ENCODE measurements at regions not wholly inside any gene's neighbourhood (a gene's known extent, or its start where the extent isn't known, plus 50 kb on each side); places are given as distances from the start of the nearest gene placed in this dataset.

DNA sequence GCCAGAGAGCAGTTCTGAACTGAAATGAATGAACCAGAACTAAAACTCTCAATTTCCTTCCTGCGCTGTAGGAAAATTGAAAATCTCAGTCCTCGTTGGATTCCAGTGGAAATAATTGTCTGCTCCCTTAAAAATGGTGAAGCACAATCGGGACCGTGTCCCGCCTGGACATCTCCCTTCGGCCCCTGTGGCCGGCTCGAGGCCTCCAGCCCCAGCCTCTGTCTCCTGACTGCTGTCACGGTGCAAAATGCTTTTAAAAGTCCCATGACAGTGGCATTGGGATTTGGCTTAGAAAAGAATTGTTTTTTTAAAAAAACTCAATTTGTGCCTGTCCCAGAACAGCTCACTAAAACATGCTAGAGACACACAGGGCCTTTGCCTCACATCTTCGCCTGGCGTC is 142.5 kb downstream of the ZNF664 start:
- Histone ChIP-seq H2AFZ (ENCODE audit: insufficient read depth, low read depth, low read length, poor library complexity, severe bottlenecking) (no peak overlapping the region), H3K4me3 (ENCODE audit: control extremely low read depth in 1 of 5, extremely low read depth in 1 of 5, insufficient read depth in 1 of 5, low read depth in 2 of 5, low read length in 4 of 5) (no peak overlapping the region), H3K9ac (ENCODE audit: low read length) (no peak overlapping the region), H3K79me2 (ENCODE audit: control insufficient read depth, insufficient read depth, low read length) (no peaks in the 10 kb centered on the region), H3K27ac (ENCODE audit: low read length in 2 of 2) (no peak overlapping the region), H4K20me1 (ENCODE audit: control insufficient read depth, insufficient read depth, low read length, poor library complexity, severe bottlenecking) (no peaks in the 10 kb centered on the region), H3K4me1 (ENCODE audit: control insufficient read depth in 2 of 2, insufficient read depth in 2 of 2, low read length in 2 of 2) (no peaks in the 10 kb centered on the region), H3K36me3 (replicated peaks in 1 of 2; ENCODE audit: control extremely low read depth in 1 of 2, control insufficient read depth in 1 of 2, extremely low read depth in 1 of 2, insufficient read depth in 2 of 2, low read length in 1 of 2) (no peaks in the 10 kb centered on the region), H3K9me3 (ENCODE audit: control extremely low read depth in 1 of 3, control insufficient read depth in 2 of 3, insufficient read depth in 1 of 3, low read length in 2 of 3) (peaks cover 0 to 12% (median 0%) of the 10 kb centered on the region in 3 donors), H3K4me2 (replicated peaks; ENCODE audit: low read depth, low read length, poor library complexity, severe bottlenecking) (no peak overlapping the region), H3K27me3 (replicated peaks in 1 of 4; ENCODE audit: control extremely low read depth in 1 of 4, control insufficient read depth in 3 of 4, insufficient read depth in 4 of 4, low read length in 3 of 4) (no peaks in the 10 kb centered on the region)
- WGBS (ENCODE audit: insufficient coverage): 88% methylated on average over 10 of the region's 11 CpGs
- DNase-seq: no peak
- TF ChIP-seq, protein P1, sequence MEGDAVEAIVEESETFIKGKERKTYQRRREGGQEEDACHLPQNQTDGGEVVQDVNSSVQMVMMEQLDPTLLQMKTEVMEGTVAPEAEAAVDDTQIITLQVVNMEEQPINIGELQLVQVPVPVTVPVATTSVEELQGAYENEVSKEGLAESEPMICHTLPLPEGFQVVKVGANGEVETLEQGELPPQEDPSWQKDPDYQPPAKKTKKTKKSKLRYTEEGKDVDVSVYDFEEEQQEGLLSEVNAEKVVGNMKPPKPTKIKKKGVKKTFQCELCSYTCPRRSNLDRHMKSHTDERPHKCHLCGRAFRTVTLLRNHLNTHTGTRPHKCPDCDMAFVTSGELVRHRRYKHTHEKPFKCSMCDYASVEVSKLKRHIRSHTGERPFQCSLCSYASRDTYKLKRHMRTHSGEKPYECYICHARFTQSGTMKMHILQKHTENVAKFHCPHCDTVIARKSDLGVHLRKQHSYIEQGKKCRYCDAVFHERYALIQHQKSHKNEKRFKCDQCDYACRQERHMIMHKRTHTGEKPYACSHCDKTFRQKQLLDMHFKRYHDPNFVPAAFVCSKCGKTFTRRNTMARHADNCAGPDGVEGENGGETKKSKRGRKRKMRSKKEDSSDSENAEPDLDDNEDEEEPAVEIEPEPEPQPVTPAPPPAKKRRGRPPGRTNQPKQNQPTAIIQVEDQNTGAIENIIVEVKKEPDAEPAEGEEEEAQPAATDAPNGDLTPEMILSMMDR (IDR thresholded peaks at IDR 0.05): no peak
- TF ChIP-seq EZH2 (IDR thresholded peaks at IDR 0.05; ENCODE audit: borderline replicate concordance, insufficient read depth, low read depth, low read length, poor library complexity, severe bottlenecking): no peak
- H3K27me3 Mint-ChIP-seq: peaks cover 3% of the 10 kb centered on the region
- H3K4me1 Mint-ChIP-seq: no peaks in the 10 kb centered on the region
- ChIA-PET CTCF (no interaction called here), POLR2A (no interaction called here)
- H3K9me3 Mint-ChIP-seq (ENCODE audit: insufficient read depth): no peaks in the 10 kb centered on the region
- intact Hi-C loops (cut with micrococcal nuclease): no loop called here
- no peak overlapping the region for H3K27ac Mint-ChIP-seq
- no peak for ATAC-seq (ENCODE audit: low read depth)
- H3K4me3 Mint-ChIP-seq: no peak overlapping the region

DNA sequence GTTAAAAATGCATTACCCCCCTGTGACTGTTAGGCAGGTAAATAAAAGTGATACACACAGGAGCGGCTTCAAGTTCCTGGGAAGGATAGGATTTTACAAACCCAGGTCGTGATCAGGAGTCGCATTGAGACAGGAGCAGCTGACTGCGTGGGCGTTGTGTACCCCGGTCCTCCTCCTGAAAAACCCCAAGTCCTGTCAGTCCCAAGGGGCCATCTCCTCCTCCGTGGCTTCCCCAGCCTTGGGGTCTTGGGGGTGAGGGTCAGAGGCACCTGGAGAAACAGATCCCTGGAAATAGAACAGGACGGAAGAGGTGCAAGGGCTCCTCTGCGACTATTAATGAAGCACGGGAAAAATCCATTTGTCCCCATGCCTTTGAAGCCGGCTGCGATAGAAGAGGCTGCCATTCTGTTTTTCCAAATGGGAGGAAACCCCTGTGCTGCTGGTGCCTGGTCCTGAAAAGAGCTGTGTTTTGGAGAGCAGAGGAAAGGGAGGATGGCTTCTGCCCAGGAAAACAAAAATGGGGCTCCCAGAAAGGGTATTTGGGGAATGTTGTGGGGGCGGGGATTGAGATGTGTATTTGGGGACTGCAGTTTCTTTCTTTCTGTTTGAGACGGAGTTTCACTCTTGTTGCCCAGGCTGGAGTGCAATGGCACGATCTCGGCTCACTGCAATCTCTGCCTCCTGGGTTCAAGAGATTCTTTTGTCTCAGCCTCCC is 143.1 kb downstream of the ZNF664 start:
- no peaks in the 10 kb centered on the region for H3K9me3 Mint-ChIP-seq (ENCODE audit: insufficient read depth)
- no peak overlapping the region for H3K4me3 ChIP-seq (ENCODE audit: control extremely low read depth in 1 of 5, extremely low read depth in 1 of 5, insufficient read depth in 1 of 5, low read depth in 2 of 5, low read length in 4 of 5)
- WGBS (ENCODE audit: insufficient coverage): 83% methylated on average over 14 of the region's 16 CpGs
- TF ChIP-seq, protein P1 (IDR thresholded peaks at IDR 0.05): no peak
- TF ChIP-seq EZH2 (IDR thresholded peaks at IDR 0.05; ENCODE audit: borderline replicate concordance, insufficient read depth, low read depth, low read length, poor library complexity, severe bottlenecking): no peak
- ATAC-seq (ENCODE audit: low read depth) (no peak), DNase-seq (no peak)
- H3K9me3 ChIP-seq (ENCODE audit: control extremely low read depth in 1 of 3, control insufficient read depth in 2 of 3, insufficient read depth in 1 of 3, low read length in 2 of 3): peaks cover 0 to 12% (median 0%) of the 10 kb centered on the region in 3 donors
- peaks cover 3% of the 10 kb centered on the region for H3K27me3 Mint-ChIP-seq
- no peaks in the 10 kb centered on the region for H3K36me3 ChIP-seq (replicated peaks in 1 of 2; ENCODE audit: control extremely low read depth in 1 of 2, control insufficient read depth in 1 of 2, extremely low read depth in 1 of 2, insufficient read depth in 2 of 2, low read length in 1 of 2)
- POLR2A ChIA-PET: no interaction called here
- H3K27ac ChIP-seq (ENCODE audit: low read length in 2 of 2): no peak overlapping the region
- no peaks in the 10 kb centered on the region for H3K79me2 ChIP-seq (ENCODE audit: control insufficient read depth, insufficient read depth, low read length)
- CTCF ChIA-PET: no interaction called here
- no peak overlapping the region for H2AFZ ChIP-seq (ENCODE audit: insufficient read depth, low read depth, low read length, poor library complexity, severe bottlenecking)
- H3K4me2 ChIP-seq (replicated peaks; ENCODE audit: low read depth, low read length, poor library complexity, severe bottlenecking): no peak overlapping the region
- H3K27me3 ChIP-seq (replicated peaks in 1 of 4; ENCODE audit: control extremely low read depth in 1 of 4, control insufficient read depth in 3 of 4, insufficient read depth in 4 of 4, low read length in 3 of 4): no peaks in the 10 kb centered on the region
- H3K27ac Mint-ChIP-seq: no peak overlapping the region
- H3K9ac ChIP-seq (ENCODE audit: low read length): no peak overlapping the region
- H3K4me1 Mint-ChIP-seq: no peaks in the 10 kb centered on the region
- H4K20me1 ChIP-seq (ENCODE audit: control insufficient read depth, insufficient read depth, low read length, poor library complexity, severe bottlenecking): no peaks in the 10 kb centered on the region
- intact Hi-C loops (cut with micrococcal nuclease): no loop called here
- no peak overlapping the region for H3K4me3 Mint-ChIP-seq
- H3K4me1 ChIP-seq (ENCODE audit: control insufficient read depth in 2 of 2, insufficient read depth in 2 of 2, low read length in 2 of 2): no peaks in the 10 kb centered on the region

Data from B cell (primary cell).